Activated CD4-positive, alpha-beta T cell treated with anti-CD3 and anti-CD28 coated beads, Interleukin-10, Interleukin-2, amounts not matched to agents 100 ng/mL and 50 ng/mL, durations not matched to agents 16 hours and 8 hours (primary cell): ENCODE measurements at regions not wholly inside any gene's neighbourhood (a gene's known extent, or its start where the extent isn't known, plus 50 kb on each side); places are given as distances from the start of the nearest gene placed in this dataset.
"Not testable (repeated sequence)": the region's sequence is repeated elsewhere in the genome, so short reads cannot be mapped to it uniquely, and the experiment has no call there.

Experiments used
- DNase-seq: peaks from one replicate; pipeline ENCODE4 v3.0.0-alpha.2; 2020

DNA sequence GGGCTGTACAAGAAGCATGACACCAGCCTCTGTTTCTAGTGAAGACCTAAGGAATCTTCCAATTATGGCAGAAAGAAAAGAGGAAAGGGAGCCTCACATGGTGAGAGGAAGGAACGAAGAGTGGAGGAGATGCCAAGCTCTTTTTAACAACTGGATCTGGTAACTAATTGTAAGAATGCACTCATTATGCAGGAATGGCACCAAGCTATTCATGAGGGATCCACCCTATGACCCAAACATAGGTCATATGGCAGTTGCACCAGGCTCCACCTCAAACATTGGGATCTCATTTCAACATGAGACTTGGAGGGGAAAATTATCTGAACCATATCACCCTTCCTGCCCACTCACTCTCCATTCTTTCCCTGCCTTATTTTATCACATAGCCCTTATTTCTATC is 496.0 kb upstream of the SPTLC3 start:
- DNase-seq, result no peak

GRCh38 chr20:12528104-12528503 is 480.7 kb upstream of the SPTLC3 start:
- DNase-seq, result no peak

GRCh38 chr20:12528591-12529041 is 480.2 kb upstream of the SPTLC3 start:
- DNase-seq, result no peak

- DNase-seq, result no peak
These were observed 477.1 kb upstream of the SPTLC3 start for GRCh38 chr20:12531626-12532025.

GRCh38 chr20:12535316-12535715 is 473.5 kb upstream of the SPTLC3 start:
- DNase-seq, result no peak

- DNase-seq, result no peak
These were observed 473.0 kb upstream of the SPTLC3 start for GRCh38 chr20:12535770-12536169.

DNA sequence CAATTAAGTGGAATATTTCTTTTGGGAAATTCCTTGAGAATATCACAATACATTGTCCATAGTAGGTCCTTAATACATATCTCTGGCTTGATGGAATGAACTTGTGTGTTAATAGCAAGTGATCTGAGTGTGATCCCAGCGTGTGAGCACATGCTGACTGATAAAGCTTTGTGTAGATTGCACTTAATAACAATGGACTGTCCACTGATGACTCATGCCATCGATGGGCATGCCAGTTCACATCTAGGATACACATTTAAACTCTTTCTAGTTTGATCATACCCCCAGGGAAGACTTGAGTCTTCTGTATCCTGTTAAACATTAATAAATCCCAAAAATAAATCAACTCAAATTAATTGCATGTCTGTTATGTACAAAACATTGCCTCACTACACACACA is 454.3 kb upstream of the SPTLC3 start:
- no peak for DNase-seq

- no peak for DNase-seq
These were observed 453.4 kb upstream of the SPTLC3 start for GRCh38 chr20:12555369-12555768.

GRCh38 chr20:12555849-12556248 is 452.9 kb upstream of the SPTLC3 start:
- DNase-seq, result not testable (repeated sequence)

GRCh38 chr20:12557224-12557623 is 451.5 kb upstream of the SPTLC3 start:
- no peak for DNase-seq

GRCh38 chr20:12564979-12565378 is 443.8 kb upstream of the SPTLC3 start:
- no peak for DNase-seq

DNA sequence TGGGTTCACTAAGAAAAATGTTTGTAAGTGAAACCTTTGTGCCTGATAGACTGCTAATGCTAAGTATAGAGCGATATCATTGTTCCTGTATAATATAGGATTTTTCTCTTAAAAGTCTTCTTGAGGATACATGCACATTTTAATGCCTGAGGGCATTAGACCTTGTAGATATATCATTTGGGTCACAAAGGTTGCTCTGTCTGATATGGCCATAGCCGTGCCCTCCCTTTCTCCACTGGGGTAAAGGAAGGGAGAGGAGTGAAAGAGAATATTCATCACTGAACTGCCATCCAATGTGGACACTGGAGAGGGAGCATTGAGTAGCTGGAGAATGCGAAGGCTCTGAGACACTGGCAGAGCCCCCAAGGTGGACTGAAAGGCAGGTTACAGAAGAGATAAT is 442.2 kb upstream of the SPTLC3 start:
- DNase-seq, result no peak

DNA sequence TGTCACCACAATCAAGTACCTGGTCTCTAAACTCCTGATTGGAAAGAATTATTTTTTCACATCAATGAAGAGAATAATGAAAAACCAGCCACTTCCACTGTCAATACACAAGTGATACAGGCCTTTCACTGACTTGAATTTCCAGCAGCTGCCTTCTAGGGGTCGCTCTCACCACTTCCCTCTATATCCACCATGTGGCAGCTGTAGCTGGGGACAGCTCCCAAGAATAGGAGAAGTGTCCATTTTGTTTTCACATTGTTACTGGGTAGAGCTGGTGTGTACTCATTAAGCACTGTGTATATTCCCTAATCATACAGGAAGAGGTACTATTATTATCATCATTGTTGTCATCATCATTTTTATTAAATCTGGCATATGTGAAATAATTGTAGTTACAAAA is 438.4 kb upstream of the SPTLC3 start:
- no peak for DNase-seq

GRCh38 chr20:12573442-12573841 is 435.3 kb upstream of the SPTLC3 start:
- no peak for DNase-seq

GRCh38 chr20:12575352-12576095 is 433.2 kb upstream of the SPTLC3 start:
- DNase-seq, result no peak

GRCh38 chr20:12577213-12577612 is 431.6 kb upstream of the SPTLC3 start:
- no peak for DNase-seq

DNA sequence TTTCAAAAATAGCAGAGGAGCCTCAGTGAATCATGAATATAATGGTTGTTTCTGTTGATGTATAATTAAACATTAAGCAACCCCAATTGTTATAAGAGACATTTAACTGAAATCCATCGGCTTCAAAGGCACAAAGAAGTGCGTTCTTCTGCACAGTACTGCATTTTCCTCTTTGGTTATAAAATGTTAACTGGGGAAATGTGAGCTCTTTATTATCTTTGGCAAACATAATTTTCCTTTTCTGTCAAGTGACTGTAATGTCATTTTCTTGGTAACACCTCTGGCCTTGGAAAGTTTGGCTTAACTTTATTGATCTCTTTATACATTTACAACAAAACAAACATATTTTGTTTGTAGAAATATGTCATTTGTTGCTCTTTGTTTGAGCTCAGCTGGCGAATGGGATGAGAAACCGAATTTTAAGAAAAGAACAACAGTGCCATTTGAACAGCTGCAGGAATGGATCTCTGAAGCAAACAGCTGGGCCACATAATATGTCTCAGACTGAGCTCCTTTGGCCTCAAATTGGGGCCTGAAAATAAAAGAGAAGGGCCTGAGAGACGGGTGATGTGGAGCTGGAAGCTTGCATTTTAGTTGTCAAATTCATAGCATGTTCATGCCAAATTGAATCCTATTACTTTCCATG is 427.0 kb upstream of the SPTLC3 start:
- DNase-seq, result no peak

DNA sequence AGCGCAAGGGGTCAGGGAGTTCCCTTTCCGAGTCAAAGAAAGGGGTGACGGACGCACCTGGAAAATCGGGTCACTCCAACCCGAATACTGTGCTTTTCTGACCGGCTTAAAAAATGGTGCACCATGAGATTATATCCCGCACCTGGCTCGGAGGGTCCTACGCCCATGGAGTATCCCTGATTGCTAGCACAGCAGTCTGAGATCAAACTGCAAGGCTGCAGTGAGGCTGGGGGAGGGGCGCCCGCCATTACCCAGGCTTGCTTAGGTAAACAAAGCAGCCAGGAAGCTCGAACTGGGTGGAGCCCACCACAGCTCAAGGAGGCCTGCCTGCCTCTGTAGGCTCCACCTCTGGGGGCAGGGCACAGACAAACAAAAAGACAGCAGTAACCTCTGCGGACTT is 426.1 kb upstream of the SPTLC3 start:
- not testable (repeated sequence) for DNase-seq

- no peak for DNase-seq
These were observed 416.8 kb upstream of the SPTLC3 start for GRCh38 chr20:12591949-12592470.

DNA sequence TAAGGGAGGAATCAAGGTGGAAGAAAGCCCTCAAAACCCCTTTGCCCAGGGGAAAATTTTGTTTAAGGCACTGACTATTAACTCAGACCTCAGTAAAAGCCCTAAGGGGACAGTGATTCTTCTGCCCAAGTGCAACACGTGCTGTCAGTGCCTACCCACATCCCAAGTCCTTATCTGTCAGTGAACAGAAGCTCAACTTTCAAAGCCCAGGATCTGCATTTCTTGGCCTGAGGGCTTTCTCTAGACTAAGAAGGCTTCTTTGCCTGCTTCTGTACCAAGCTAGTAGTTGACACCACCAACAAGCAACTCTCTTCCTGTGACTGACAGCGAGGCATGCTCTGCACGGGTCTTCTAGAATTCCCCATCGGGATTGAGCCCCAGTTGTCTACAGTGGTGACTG is 416.0 kb upstream of the SPTLC3 start:
- no peak for DNase-seq

DNA sequence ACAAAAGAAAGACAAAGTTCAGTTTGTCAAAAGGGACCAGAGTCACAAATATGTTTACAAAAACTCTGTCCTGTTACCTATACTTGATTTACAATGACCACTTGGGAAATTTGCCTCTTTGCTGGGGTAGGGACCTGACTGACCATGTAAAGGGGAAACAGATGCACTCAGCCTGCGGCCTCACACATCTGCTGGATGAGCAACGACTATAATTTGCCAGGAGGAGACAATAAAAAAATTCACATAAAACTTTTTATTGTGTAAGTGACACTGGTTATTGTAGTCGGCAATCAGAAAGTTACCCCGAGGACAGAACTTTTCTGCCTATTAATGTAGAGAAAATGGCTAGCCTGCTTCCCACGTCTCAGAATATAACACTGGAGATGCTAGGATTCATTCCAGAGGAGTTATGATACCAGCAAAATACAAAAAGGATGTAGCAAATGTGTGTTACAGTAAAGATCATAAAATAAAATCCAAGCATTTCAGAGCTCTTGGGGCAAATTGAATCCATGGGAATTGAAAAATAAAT is 415.4 kb upstream of the SPTLC3 start:
- DNase-seq, result no peak

DNA sequence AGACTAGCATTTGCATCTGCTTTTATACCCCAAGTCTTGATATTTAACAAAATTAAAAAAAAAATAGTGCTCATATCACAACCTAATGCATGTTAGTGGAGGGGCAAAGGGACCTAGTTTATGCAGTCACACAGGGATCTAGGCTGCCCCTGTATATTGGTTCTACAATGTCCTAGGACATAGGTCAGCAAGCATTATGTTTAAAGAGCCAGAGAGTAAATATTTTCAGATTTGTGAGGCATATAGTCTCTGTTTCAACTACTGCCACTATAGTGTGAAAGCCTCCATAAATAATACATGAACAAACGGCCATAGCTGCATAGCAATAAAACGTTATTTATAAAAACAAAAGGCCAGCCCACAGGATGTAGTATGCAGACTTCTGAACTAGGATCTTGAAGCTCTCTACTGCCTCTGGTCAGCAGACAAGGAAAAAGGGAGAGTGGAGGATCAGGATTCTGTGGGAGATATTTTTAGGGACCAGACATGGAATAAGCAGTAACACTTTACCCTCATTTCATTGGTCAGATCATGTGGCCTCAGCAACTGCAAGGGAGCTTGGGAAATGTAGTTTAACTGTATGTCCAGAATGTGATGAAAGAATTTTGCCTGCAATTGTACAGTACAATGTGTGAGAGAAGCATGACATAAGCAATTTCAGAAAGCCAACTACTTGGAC is 414.2 kb upstream of the SPTLC3 start:
- no peak for DNase-seq

- DNase-seq, result no peak
These were observed 412.9 kb upstream of the SPTLC3 start for GRCh38 chr20:12595841-12596240.

DNA sequence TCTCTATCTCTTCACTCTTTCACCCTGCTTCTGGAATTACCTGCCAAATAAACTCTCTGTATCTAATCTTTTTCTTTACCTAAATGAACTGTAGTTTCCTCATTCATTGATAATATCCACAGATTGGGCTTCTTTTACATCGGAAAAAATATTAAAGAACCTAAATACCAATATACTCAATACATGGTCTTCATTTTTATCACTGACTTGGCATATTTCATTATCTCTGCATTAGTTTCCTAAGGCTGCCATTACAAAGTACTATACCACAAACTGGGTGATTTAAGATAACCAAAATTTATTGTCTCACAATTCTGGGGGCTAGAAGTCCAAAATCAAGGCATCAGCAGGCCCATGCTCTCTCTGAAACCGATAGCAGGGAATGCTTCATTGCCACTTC is 411.9 kb upstream of the SPTLC3 start:
- DNase-seq, result no peak
